Liver (tissue), 3 donors: ENCODE measurements at regions not wholly inside any gene's neighbourhood (a gene's known extent, or its start where the extent isn't known, plus 50 kb on each side); places are given as distances from the start of the nearest gene placed in this dataset.

Source experiments
- GABPA ChIP-seq, 2 donors: IDR thresholded peaks in 1 of 2; conservative IDR thresholded peaks in 1 of 2; 2 replicates each; pipeline ENCODE4 v1.6.1; 2016; ENCODE audit warnings: antibody characterized with exemption in 2 of 2, mild to moderate bottlenecking in 1 of 2, moderate library complexity in 1 of 2
- JUND ChIP-seq, 2 donors: IDR thresholded peaks; 2 replicates each; pipeline ENCODE4 v1.6.1; 2016; ENCODE audit warnings: antibody characterized with exemption in 2 of 2
- MAX ChIP-seq: IDR thresholded peaks from 2 replicates; pipeline ENCODE4 v1.6.1; 2016; ENCODE audit warnings: antibody characterized with exemption
- RAD21 ChIP-seq, 2 donors: IDR thresholded peaks; 2 replicates each; pipeline ENCODE4 v1.6.1; 2016; ENCODE audit warnings: antibody characterized with exemption in 2 of 2, mild to moderate bottlenecking in 2 of 2
- YY1 ChIP-seq: IDR thresholded peaks from 2 replicates; pipeline ENCODE4 v1.6.1; 2016; ENCODE audit warnings: antibody characterized with exemption, mild to moderate bottlenecking
- ZBTB33 ChIP-seq: IDR thresholded peaks from 2 replicates; pipeline ENCODE4 v1.6.1; 2016; ENCODE audit warnings: antibody characterized with exemption
- TF ChIP-seq, protein P1 (sequence below): fragments of 150-350 bp; IDR thresholded peaks from 2 replicates; pipeline ENCODE4 v1.5.1; 2017; ENCODE audit warnings: improper control_type of control experiment, low read depth, low read length; ENCODE audit not compliant: missing input control
- TF ChIP-seq, protein P2 (sequence below): IDR thresholded peaks from 2 replicates; pipeline ENCODE4 v1.6.1; 2016; ENCODE audit warnings: antibody characterized with exemption
- donor health status: healthy.
- donor health status: healthy.

DNA sequence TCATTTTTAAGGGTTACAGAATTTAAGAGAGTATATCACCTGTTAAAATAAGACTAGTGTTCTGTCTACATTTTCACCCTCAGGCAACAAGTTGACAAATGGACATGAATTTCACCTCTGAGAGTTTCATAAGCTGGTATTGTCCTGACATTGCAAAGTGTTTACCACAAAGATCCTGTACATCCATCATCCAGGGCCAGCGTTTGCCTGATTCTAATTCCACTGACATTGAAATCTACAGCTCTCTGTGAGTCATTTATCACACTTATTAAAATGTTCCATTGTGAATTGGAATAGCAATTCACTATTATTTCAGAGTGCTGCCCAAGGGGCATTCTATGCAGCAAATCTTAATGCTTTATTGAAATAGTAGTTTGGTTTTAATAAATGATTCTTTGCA, 1499.4 kb upstream of the PCDH7 start:
- TF ChIP-seq, protein P1, sequence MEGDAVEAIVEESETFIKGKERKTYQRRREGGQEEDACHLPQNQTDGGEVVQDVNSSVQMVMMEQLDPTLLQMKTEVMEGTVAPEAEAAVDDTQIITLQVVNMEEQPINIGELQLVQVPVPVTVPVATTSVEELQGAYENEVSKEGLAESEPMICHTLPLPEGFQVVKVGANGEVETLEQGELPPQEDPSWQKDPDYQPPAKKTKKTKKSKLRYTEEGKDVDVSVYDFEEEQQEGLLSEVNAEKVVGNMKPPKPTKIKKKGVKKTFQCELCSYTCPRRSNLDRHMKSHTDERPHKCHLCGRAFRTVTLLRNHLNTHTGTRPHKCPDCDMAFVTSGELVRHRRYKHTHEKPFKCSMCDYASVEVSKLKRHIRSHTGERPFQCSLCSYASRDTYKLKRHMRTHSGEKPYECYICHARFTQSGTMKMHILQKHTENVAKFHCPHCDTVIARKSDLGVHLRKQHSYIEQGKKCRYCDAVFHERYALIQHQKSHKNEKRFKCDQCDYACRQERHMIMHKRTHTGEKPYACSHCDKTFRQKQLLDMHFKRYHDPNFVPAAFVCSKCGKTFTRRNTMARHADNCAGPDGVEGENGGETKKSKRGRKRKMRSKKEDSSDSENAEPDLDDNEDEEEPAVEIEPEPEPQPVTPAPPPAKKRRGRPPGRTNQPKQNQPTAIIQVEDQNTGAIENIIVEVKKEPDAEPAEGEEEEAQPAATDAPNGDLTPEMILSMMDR = no peak
- no peak for TF ChIP-seq JUND (IDR thresholded peaks at IDR 0.05)
- TF ChIP-seq RAD21 (IDR thresholded peaks at IDR 0.05) = no peak
- TF ChIP-seq YY1 = no peak
- TF ChIP-seq GABPA (IDR thresholded peaks at IDR 0.05 in 1 of 2, conservative IDR thresholded peaks at IDR 0.05 in 1 of 2) = no peak
- no peak for TF ChIP-seq ZBTB33
- no peak for TF ChIP-seq MAX
- TF ChIP-seq, protein P2, sequence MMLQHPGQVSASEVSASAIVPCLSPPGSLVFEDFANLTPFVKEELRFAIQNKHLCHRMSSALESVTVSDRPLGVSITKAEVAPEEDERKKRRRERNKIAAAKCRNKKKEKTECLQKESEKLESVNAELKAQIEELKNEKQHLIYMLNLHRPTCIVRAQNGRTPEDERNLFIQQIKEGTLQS = no peak
